DMS153 treated with DMSO at 0.1 percent for 48 hours (cell line): ENCODE measurements at regions not wholly inside any gene's neighbourhood (a gene's known extent, or its start where the extent isn't known, plus 50 kb on each side); places are given as distances from the start of the nearest gene placed in this dataset.
A peak's percentile ranks its signal among the peaks of the same experiment; 100 is the strongest.
"Not testable (repeated sequence)": the region's sequence is repeated elsewhere in the genome, so short reads cannot be mapped to it uniquely, and the experiment has no call there.

Source experiments
- DNase-seq: peaks from one replicate; lab custom pipeline; 2025; ENCODE audit not compliant: unreplicated experiment; lab: John Stamatoyannopoulos, UW

DNA sequence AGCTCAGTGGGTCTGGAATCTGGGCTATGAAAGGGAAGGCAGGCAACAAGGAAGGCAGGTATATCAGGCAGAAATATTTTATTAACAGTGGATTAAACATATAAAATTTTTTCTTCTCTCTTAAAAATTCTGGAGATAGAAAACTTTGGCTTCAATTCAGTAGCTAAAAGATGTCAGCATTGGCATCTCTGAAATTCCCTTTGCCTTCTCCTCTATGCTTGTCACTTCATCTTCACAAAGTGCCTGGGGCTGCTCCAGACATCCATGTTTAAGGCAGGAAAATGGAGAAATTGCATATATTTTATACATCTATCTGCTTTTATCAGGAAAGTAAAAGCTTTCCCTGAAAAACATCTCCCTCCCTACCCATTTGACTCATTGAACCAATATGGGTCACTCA lies 894.1 kb upstream of the API5 start:
- no peak for DNase-seq

DNA sequence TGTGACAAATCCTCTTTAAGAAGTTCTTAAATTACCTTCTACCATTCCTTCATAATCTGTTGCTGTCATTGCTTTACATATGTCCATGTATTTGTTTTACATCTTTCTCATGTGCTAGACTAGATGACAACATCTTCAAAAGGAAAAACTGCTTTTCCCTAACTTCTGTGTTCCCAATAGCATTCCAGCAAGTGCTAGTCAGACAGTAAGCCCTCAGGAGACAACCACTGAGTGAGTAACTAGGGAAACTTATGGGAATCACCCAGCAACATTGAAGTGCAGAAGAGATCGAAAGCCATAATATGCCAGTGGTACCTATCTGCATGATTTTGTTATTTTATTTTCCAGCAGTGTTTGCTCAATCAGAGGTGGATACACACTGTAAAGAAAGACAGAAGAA lies 889.7 kb upstream of the API5 start:
- DNase-seq = no peak

DNA sequence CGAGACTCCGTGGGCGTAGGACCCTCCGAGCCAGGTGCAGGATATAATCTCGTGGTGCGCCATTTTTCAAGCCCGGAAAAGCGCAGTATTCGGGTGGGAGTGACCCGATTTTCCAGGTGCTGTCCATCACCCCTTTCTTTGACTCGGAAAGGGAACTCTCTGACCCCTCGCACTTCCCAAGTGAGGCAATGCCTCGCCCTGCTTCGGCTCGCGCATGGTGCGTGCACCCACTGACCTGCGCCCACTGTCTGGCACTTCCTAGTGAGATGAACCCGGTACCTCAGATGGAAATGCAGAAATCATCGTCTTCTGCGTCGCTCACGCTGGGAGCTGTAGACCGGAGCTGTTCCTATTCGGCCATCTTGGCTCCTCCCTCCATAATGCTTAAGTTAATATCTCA lies 876.9 kb upstream of the API5 start:
- DNase-seq = not testable (repeated sequence)

DNA sequence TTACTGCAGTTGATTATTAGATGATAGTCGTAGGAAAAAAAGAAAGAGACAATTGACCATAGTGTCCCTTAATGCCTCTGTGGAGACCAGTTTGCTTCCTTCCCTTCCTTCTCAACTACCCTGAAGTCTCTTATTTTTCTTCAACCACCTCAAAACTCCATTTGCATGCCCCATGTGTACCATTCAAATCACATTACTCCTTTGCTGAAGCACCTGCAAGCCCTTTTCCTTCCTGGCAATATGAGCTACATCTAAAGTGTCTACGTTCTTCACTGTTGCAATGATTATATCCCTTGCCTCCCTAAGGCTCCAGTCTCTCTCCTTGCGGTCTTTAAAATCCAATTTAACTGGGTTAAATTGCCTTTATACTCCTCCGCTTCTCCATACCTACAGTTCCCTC lies 867.4 kb upstream of the API5 start:
- no peak for DNase-seq

DNA sequence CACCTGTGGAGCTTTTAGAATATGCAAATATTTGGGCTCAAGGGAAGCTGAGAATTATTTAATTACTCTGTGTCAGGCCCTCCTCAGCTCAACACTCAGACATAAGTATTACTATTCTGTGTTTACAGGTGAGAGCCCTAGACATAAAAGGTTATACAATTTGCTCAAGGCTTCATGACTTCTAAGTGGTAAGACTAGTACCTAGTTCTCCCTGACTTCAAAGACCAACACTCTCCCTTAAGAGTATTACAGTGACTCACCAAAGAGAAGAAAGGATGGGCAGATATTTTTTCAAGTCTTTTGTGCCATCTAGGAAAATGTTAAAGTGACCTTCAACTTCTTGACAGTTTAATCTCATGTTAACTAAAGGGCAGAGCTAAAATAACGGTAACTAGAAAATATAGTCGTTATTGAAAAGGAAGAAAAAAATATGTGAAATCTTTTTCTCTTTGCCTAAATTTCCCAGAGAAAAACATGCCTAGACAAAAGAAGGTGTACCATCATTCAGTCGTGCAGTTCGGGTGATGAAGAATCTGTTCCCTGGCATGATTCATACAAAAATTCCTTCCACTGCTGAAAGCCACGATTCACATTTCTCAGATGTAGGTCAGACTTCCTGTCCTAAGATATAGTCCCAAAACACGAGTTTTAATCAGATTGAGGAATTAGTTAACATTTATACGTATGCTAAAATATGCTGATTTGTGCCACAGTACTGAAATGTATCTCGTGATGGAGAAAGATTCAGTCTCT lies 849.1 kb upstream of the API5 start:
- DNase-seq = no peak

DNA sequence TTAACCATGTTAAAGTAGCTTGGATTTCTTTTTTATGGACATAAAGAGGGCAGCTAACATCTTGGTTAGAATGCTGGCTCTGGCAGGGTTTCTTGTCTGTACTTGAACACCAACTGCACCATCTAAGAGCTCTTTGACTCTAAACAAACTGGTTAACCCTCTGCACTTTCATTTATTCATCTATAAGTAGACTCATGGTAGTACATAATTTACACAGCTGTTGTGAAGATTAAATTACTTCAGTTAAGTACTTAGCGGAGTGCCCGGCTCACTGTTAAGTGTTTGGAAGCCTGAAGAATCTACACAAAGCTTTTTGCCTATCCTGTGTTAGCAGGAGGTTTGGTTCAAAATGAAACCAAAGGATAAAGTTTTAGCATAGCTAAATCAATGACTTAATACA lies 846.2 kb upstream of the API5 start:
- peak; percentile 60 for DNase-seq

DNA sequence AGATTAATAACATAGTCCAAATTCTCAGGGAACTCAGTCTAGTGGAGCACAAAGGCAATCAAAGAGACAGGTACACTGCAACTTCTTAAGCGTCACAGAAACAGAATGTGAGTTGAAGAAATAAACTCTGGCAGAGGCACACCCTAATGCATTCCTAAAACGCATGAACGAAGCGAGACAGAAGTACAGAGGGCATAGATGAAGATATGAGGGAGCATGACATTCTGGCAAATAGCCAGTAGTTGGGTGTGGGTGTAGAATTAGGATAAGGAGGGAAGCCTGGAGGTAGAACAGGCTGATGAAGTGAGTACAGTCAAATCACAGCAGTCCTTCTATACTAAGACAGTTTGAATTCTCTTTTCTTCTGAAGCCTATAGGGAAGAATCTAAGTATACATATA lies 838.7 kb upstream of the API5 start:
- DNase-seq = no peak

DNA sequence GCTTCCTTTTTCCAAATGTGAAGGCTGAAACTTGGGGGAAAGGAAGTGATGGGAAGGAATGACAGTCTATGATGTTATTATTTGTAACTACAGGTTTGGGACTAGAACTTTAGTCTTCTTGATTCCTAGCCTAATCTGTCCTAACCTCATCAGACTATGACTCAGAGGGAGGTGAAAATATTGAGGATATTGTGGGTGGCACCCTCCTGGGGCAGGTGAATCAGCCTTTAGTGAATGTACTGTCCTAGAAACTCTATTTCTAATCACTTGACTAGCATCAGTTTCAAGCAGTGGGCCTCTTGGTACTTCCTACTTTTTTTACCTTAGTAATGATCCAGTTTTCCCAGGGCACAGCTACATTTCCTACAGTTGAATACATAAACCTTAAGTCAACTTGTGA lies 829.0 kb upstream of the API5 start:
- DNase-seq = no peak

DNA sequence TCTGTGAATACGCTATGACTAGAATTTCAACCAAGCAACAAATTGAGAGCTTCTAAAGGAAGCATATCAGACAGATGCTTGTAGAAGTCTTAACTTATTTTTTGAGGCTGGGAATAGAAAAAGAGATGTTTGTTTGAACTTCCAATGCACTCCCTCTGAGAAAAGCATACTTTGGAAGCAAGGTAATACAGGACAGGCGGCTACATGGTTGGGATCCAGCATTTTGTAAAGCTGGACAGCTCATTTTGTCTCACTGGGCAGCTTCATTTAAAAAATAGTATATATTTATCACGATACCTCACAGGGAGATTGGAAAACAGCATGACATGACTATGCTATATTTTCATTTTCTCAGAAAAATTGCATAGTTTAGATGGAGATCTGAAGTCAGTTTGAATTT lies 821.3 kb upstream of the API5 start:
- no peak for DNase-seq

DNA sequence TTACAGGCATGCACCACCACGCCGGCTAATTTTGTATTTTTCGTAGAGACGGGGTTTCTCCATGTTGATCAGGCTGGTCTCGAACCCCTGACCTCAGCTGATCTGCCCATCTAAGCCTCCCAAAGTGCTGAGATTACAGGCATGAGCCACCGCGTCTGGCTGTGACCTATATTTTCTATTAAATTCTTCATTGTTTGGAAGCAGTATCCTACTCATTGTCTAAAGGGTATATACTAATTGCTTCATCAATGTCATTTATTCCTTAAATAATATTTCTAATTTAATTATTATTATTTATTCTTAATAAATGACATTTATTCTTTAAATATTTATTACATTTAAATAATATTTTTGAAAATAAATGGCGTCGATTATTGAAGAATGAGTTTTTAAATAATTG lies 817.3 kb upstream of the API5 start:
- no peak for DNase-seq

DNA sequence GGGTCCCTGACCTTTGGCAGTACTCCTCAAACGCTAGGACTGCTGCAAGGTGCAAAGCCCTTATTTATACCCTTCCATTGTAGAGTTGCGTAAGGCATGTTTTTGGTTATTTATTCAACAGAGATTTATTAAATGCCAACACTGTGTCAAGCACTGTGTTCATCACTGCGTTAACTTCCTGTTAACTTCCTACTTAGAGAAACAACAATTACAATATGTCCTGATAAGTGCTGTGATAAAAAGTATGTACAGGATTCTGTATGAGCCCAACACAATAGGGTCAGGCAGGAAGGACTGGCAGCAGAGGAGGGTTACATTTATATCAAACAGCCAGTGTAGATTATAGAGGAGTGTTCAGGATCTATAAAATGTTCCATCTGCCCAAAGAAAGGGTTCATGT lies 812.8 kb upstream of the API5 start:
- no peak for DNase-seq

DNA sequence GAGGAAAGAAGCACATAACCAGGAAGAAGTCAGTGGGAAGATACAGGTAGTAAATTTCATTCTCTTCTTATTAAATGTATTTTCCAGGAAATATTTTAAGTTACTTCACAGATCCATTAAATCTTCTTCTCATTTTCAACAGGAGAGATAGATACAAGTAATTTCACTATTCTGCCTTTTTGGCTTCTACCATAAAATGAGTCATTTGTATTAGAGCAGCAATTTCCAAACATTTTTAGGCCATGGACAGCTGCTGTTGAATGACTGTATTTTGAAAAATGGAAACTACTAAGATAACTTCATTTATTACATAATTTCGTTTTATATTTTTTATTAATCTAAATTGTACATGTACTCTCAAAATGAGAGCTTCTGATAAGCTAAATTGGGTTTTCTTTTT lies 809.6 kb upstream of the API5 start:
- no peak for DNase-seq

DNA sequence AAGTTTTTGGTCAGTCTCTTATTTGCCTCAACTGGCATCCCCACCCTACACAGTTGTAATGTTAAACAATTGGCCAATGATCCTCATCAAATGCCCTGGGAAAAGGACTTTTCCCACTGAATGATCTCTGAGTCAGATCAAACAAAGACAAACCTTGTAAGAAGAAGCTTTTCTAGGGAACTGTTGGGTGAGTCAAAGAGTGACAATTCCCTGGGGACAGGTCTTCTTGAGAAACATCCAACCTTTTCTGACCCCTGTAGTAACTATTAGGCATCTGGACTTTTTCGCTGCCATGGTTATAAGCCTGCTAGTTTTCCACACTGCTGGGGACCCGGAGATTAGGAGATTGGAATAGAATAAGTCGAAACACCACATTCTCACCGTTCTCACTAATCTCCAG lies 789.8 kb upstream of the API5 start:
- no peak for DNase-seq

DNA sequence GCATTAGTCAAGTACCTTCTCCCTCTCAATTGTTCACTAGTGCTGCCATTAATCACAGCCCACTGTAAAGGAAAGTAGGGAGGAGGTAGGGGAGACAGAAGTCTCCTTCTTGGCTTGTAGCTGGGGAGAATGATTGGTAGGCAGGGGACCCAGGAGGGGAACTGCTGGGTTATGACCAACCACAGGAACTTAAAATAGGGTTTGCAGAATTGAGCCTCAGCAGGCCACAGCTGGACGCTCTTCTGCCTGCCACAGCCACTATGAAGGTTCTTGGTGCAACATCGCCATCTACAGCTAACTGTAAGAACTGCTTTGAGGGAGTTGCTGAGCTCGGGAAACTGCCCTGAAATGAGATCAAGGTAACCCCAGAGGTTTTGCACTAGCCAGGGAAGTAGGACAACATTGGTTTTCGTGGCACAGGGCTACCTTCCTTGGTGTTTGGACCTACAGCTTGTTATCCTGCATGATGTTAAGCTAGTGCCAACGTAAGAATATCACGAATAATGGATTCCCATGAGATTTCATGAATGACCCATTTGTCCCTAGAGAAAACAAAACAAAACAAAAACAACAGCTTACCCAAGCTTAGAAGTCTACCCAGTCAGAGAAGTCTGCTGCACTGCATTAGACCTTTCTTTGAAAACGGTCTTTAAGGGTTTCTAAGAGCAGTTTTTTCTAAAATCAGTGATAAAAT lies 787.1 kb upstream of the API5 start:
- DNase-seq = peak; percentile 56

DNA sequence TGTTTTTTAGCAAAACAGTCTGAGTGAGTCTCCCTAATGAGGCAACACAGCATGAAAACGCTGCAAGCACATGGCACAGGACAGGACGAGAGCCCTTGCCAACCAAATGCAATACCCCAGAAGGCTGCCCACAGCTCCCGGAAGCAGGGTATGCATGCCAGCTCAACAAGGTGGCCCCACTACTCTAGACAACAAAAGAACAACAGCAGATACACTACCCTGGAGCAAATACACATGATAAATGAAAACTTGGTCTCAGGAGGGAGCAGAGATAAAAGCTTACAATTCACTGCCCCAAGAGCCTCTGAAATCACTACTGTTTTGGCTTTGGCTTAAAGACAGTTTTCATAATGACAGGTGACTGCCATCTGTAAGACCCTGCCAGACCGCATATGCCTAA lies 785.4 kb upstream of the API5 start:
- no peak for DNase-seq

DNA sequence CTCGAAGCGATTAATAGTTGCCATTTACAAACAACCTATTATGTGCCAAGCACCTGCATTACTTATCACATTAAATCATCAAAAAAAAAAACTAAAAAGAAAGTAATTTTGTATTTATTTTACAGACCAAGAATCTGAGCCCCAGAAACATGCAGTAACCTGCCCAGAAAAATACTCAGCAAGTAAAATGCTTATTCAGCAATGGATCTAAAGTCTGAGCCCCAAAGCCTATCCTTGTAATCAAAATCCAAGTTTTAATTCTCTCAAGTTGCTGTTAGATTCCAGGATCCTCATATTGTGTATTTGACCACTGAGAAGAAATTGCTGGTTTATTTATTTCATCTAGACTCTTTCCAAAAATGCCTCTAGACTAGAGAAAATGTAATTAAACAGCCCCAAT lies 783.3 kb upstream of the API5 start:
- DNase-seq = no peak

DNA sequence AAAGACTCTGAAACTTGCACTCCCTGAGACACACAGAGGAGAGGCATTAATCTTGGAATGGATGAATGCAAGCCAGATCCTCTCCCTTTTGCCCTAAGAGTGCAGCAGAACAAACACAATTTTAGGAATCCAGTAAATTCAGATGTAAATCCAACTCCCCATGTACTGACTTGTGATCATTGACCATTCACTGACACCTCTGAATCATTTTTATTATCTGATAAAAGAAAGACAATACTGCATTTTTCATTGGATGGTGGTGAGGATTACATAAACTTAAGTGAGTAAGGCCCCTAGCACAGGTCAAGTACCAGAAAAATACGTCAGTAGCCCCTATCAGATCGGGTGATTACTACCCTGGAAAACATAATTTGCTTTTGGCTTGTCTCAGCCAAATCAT lies 782.9 kb upstream of the API5 start:
- DNase-seq = no peak

DNA sequence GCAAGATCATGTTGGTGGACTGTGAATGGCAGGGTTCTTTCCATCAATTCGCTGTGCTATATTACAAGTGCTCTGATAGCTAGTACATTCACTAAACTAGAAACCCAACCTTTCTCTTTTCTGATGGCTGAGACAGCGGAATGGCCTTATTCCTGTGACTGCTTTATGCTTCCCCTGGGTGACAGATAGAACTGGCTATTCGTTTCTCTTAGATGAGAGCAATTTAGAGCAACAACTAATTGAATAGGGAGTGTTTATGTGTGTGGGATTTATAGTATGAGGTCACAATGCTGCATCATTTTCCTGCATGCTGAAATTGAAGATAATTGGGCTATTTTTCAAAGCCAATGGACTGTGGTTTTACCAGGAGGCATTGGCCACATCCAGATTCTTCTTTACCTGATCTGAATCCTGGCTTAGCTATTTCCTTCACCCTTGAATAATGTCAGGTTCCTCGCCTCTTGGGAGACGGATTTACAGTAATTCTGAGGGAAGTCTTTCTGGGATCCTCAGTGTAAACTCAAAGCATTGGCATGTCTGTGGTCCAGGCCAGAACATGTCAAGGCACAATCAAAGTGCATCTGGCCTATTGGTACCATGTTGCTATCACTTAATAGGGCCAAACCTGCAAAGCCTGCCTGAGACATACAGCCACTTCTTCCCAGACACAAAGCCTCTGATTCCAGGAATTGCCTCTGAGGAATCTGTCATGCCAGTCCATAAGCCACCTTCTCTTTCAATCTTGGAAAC lies 775.0 kb upstream of the API5 start:
- DNase-seq = no peak

DNA sequence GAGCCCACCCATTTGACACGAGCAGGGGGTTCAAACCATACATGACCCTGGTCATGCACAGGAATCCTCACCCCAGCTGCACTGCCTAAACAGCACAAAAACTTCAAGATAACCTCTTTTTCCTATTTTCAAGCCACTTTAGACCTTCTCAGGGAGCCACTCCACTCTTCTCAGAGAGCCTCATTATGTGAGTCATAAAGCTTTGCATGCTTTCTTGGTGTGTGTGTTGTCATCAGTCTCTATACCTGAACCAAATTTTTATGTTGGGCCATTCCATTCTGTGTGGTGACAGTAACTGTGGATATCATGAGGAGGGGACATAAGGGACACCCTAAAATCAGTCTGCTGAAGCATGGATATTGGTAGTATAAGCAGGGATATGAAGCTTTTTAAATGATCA lies 769.5 kb upstream of the API5 start:
- DNase-seq = no peak

DNA sequence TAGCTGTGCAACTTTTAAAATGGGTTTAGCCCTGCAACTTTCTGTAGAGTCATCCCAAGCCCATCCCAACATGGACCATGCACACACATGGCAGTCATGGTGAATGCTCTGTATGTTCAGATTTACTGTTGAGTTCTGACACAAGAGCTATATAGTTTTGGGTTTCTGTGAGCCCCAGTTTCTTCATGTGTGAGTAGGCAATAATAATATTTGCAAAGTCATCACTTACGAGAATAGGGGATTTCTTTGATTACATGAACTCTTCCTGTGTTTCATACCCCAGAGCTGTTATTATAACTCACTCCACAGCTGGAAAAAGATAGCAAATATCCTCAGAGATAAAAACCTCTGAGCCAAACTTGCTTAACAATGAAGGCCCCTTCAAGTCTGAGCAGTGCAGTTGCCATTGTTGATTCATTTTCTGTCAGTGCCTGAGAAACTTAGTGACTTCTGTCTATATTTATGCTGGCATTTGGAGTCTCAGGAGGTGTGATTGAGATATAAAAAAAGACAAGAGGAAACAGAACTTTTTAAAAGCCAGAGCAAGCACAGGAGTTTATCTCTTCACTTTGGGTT lies 767.9 kb upstream of the API5 start:
- no peak for DNase-seq

DNA sequence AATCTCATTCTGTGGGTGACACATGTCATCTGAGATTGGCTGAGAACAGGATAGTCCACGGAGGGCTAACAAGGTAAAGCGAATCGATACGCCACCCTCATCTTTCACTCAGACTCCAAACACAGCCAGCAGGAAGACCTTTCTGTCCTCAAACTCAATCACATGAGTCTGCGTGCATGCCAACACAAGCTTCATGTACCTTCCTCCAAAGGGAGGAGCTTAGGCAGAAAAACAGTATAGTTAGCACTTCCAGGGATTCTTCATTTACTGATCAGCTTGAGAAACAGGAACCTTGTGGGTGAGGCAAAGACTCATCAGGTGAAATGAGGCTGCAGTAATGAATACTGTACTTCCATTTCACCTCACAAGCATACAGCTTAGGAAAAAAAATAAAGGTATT lies 767.1 kb upstream of the API5 start:
- DNase-seq = no peak

DNA sequence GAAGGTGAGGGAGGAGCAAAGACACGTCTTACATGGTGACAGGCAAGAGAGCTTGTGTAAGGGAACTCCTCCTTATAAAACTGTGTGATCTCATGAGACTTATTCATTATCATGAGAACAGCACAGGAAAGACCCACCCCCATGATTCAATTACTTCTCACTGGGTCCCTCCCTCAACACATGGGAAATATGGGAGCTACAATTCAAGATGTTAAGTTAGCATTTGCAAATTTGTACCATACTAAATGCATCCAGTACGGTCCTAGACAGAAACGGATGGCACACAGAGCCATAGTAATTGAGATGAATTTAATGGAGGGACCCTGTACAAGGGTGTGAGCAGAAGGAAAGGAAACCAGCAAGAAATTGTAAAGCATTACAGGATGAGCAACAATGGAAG lies 765.8 kb upstream of the API5 start:
- DNase-seq = no peak
